Frontal cortex (tissue), 3 donors: ENCODE measurements at regions not wholly inside any gene's neighbourhood (a gene's known extent, or its start where the extent isn't known, plus 50 kb on each side); places are given as distances from the start of the nearest gene placed in this dataset.

ENCODE experiments used
- DNase-seq, 2 donors: peaks; one replicate each; pipeline ENCODE4 v3.0.0; 2012; ENCODE audit warnings: low spot score in 2 of 2
- FAIRE-seq: peaks from 2 replicates; lab custom pipeline; 2012; peaks lifted over from hg19 to GRCh38; lab: Jason Lieb, UNC
- donor health status: control.
- donor health status: control.
- donor health status: control.

- DNase-seq (no peak), FAIRE-seq (no peak)
Measured at GRCh38 chr5:75952291-75952690, 130.9 kb upstream of the SV2C start.

GRCh38 chr5:75951716-75952115 lies 131.5 kb upstream of the SV2C start:
- DNase-seq (no peak), FAIRE-seq (no peak)

- FAIRE-seq (no peak), DNase-seq (no peak)
Measured at GRCh38 chr5:75951158-75951557, 132.0 kb upstream of the SV2C start.

- FAIRE-seq (no peak), DNase-seq (no peak)
Measured at GRCh38 chr5:75948438-75948837, 134.7 kb upstream of the SV2C start.

GRCh38 chr5:75940418-75940817 lies 142.8 kb upstream of the SV2C start:
- FAIRE-seq (no peak), DNase-seq (no peak)

- FAIRE-seq (peak; percentile 3), DNase-seq (no peak)
Measured at GRCh38 chr5:75935572-75935971, 147.6 kb upstream of the SV2C start.

GRCh38 chr5:75933489-75933888 lies 149.7 kb upstream of the SV2C start:
- FAIRE-seq (no peak), DNase-seq (no peak)

- FAIRE-seq (no peak), DNase-seq (no peak)
Measured at GRCh38 chr5:75931175-75931574, 152.0 kb upstream of the SV2C start.

- no peak for DNase-seq
- no peak for FAIRE-seq
Measured at GRCh38 chr5:75928992-75929391, 154.2 kb upstream of the SV2C start.

GRCh38 chr5:75922480-75922879 lies 160.7 kb upstream of the SV2C start:
- FAIRE-seq (no peak), DNase-seq (no peak)

GRCh38 chr5:75921011-75921410 lies 162.2 kb upstream of the SV2C start:
- FAIRE-seq: no peak
- no peak for DNase-seq

GRCh38 chr5:75916144-75916543 lies 167.0 kb upstream of the SV2C start:
- no peak for FAIRE-seq
- no peak for DNase-seq

GRCh38 chr5:75909223-75909622 lies 174.0 kb upstream of the SV2C start:
- no peak for DNase-seq
- no peak for FAIRE-seq

GRCh38 chr5:75907651-75908050 lies 175.5 kb upstream of the SV2C start:
- DNase-seq (no peak), FAIRE-seq (no peak)

- FAIRE-seq: no peak
- no peak for DNase-seq
Measured at GRCh38 chr5:75894482-75894881, 177.2 kb upstream of the POC5 start.

GRCh38 chr5:75891736-75892135 lies 174.5 kb upstream of the POC5 start:
- FAIRE-seq (no peak), DNase-seq (no peak)

GRCh38 chr5:75891020-75891419 lies 173.8 kb upstream of the POC5 start:
- FAIRE-seq: no peak

GRCh38 chr5:75890546-75890945 lies 173.3 kb upstream of the POC5 start:
- DNase-seq (no peak), FAIRE-seq (no peak)

More at GRCh38 chr5:75891020-75891419, 173.8 kb upstream of the POC5 start:
- no peak for DNase-seq

- peak; percentile 26 for FAIRE-seq
Measured at GRCh38 chr5:75886706-75887105, 169.5 kb upstream of the POC5 start.

GRCh38 chr5:75885849-75886596 lies 168.8 kb upstream of the POC5 start:
- DNase-seq (no peak), FAIRE-seq (no peak)

More at GRCh38 chr5:75886706-75887105, 169.5 kb upstream of the POC5 start:
- no peak for DNase-seq

- DNase-seq: no peak
- FAIRE-seq: no peak
Measured at GRCh38 chr5:75885321-75885720, 168.1 kb upstream of the POC5 start.

- no peak for FAIRE-seq
- no peak for DNase-seq
Measured at GRCh38 chr5:75869891-75870290, 152.7 kb upstream of the POC5 start.
